Hematopoietic multipotent progenitor cell treated with erythropoietin and hydrocortisone succinate and interleukin-3 and kit ligand, for 17 days (in vitro differentiated cells): ENCODE measurements at regions not wholly inside any gene's neighbourhood (a gene's known extent, or its start where the extent isn't known, plus 50 kb on each side); places are given as distances from the start of the nearest gene placed in this dataset.

Source experiments
- DNase-seq: peaks from one replicate; pipeline ENCODE4 v3.0.0-alpha.2; 2015; ENCODE audit warnings: low spot score

DNA sequence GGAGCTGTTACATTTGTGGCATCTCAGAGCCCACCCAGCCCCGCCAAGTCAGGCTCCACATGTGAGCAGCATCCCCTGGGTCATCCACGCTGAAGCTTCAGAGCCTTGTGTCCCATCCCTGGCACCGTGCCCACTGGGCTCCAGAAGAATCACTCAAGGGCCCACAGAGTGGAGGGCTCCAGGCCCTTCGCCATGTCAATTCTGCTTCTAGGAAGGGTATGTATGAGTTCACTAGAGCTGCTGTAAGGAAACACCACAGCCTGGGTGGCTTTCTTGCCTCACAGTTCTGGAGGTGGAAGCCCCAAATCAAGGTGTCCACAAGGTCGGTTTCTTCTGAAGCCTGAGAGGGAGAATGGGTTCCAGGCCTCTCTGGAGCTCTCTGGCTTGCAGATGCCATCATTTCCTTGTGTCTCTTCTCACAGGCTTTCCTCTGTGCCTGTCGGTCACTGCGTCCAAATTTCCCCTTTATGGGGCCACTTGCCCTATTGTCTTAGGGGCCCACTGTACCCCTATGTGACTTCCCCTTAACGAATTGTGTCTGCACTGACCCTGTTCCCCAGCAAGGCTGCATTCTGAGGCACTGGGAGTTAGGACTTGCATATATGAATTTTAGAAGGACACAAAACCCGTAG is 1476.0 kb downstream of the TBC1D22A start:
- no peak for DNase-seq

DNA sequence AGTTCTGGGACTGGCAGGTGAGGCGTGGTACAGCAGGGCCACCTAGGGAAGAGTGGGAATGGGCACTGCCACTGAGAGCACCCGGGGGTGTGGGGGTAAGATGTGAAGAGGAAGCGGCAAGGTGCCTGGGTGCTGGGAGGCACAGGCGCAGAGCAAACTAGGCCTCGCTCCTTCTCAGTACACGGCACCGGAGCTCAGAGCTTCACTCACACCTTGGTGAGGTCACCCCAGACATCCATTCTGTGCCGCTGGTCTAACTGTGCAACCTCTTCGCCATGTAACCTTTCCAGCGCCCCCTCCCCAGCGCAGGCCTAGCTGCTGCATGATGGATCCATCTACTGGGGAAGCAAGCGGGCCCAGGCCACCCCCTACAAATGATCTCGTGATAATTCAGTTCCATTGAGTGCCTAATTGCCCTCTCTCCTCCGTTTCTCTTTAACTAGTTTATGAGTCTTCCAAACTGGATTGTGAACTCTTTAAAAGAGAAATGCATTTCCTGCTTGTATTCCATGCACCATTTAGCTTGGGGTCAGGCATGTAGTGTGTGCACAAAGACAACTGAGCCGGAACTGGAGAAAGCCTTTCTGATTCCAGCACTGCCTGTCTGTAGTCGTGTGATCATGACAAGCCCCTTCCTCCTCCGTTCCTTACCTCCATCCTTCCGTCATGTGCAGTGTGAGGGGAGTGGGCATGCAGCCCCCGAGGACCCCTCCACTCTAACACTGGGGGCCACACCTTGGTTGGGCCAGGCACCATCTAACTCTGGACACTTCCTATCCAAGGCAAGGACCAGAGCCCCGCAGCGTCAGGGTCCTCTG is 1475.2 kb downstream of the TBC1D22A start:
- DNase-seq: no peak

DNA sequence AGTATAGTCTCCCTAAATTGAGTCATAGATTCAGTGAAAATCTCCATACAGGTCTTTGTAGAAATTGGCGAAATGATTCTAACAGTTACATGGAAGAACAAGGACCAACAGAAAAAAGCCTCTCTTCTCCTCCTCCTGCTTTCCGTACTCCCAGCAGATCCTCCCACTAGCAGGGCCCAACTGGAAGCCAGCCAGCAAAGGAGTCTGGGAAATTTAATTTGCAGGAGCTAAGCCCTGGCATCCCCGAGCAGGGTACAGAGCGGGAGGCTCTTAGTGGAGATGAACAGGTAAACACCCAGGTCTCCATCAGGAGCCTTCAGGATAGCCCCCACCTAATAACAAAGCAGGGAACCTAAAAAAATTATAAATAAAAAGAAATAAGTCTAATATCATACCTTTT is 1473.8 kb downstream of the TBC1D22A start:
- DNase-seq: no peak

DNA sequence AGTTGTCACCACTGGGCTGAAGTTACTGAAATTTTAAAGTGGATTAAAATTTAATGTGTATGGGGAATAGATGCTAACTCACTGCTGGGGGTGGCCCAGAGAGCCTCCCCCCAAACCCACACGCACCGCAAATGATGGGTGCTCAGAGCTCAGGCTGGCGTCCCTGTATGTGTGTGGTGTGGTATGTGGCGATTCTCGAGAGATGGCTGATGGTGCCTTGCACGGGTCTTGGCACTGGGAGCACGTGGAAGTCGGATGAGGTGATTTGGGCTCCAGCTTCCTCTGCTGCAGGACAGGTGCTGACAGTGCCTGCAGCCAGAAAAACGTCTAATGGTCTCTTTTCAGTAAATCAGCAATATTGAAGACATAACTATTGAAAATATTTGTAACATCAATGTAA is 1473.3 kb downstream of the TBC1D22A start:
- no peak for DNase-seq

DNA sequence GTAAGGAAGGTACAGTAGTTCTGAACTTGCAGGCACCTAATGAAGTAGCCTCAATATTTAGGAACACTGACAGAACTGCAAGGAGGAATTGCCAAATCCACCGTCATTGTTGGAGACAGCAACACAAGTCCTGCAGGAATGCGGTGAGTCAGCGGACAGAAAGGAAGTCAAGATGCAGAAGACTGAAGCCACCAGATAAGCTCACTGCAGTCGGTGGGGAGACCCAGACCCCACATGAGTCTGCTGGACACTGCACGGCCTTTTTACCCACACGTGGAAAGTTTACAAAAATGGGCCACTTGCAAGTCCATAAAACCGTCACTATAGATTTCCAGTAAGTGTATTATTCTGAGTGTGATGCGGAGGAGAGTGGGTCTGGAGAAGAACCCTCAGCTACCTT is 1471.6 kb downstream of the TBC1D22A start:
- DNase-seq: no peak

DNA sequence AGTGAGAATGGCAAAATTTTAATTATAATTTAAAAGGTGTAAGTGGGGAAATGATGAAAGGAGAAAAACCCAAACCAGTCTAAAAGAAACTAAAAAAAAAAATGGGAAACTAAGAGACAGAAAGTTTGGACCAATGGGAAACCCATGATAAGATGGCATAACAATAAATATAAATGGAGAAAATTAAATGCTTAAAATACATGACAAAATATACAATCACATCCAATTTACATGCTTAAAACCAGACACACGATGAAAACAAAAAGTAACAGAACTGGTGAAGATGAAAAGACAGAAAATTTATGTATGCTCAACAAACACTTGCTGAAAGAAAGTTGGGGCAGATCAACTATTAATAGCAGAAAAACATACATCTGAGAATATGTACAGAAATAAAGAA is 1471.1 kb downstream of the TBC1D22A start:
- DNase-seq: no peak

DNA sequence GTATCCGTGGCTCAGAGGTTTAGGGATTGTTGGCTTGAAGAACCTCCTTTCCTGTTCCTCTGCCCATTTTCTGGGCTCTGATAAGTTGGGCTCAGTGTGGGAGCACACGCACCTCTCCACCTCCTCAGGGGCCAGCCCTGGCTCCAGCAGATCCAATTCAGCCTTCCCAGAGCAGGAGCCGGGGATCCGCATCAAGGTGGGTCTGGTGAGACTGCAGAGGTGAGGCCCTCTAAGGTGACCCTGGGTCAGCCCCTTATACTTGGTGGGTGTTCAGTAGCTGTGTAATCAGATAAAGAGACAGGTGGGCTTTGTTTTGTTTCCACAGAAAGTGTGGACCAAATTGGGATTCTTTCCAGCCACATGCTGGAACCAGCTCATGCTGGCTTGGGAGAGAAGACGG is 1466.0 kb downstream of the TBC1D22A start:
- DNase-seq: no peak

DNA sequence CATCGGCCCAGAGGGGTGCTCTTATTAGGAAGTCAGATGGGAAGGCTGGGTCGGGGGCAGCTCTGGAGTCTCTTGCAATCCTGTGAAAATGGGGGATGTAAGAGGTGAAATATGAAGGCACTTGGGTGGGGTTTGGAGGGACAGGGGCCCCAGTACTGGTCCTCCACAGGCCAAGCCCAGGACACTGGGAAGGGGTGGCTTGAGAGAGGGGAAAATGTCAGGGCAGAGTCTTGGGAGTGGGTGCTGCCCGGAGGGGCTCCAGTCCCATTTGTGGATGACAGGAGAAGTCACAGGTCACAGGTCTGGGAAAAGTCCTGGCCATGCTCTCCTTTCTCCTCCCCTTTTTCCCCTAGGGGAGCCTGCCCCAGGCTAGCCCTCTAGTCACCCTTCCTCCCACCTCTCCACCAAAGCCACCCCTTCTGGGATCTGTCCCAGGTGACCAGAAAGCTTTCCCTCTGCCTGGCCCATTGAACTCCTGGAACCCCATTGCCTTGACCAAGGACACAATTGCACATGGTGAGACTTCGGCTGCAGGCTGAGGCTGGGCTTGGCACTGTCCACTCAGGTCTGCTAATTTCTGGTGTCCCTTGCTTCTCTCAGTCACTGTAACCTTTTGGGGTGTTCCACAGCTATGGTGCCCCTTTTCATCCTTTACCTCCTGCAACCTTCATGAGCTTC is 1465.0 kb downstream of the TBC1D22A start:
- DNase-seq: no peak

DNA sequence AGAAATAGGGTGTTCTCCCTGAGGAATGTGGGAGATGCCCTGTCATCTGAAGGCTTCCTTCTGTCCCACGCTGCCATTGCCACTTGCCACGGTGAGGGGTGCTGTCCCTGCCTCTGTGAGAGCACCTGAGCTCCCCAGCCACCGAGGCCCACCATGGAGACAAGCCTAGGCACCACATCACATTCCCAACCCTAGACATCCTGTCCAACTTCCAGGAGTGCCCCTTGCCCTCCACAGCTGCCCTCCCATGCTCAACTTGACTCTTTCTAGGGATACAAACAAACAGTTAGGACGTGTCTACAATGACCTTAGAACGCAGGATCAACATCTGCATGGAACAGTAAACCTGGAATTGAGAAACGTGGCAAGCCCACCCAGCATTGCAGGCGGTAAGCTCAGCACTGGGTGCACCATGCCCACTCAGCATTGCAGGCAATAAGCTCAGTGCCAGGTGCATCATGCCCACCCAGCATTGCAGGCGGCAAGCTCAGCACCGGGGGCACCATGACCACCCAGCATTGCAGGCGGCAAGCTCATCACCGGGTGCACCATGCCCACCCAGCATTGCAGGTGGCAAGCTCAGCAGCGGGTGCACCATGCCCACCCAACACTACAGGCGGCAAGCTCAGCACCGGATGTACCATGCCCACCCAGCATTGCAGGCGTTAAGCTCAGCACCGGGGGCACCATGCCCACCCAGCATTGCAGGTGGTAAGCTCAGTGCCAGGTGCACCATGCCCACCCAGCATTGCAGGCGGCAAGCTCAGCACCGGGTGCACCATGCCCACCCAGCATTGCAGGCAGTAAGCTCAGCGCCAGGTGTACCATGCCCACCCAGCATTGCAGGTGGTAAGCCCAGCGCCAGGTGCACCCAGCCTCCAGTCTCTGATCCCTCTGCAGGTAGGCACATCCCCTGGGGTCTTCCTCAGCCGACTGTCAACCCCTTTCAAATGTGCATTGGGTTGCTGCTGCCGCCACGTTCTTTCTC is 1463.9 kb downstream of the TBC1D22A start:
- no peak for DNase-seq

DNA sequence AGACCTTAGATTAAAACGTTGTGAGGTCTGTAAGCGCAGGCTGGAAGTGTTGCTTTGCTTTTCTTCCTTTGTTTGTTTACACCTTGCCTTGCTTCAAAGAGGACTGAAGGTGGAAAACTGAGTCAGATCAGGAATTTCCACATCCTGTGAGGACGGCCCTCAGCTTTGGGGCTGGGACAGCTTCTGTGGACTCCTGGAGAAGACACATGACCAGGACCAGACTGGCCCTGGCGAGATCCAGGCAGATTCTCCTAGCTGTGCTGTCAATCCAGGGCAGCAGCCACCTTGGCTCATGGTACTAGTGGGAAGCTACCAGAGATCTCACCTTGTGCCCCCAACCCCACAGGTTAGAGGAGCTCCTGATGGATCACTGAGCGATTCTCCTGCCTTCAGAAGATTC is 1461.9 kb downstream of the TBC1D22A start:
- DNase-seq: no peak

DNA sequence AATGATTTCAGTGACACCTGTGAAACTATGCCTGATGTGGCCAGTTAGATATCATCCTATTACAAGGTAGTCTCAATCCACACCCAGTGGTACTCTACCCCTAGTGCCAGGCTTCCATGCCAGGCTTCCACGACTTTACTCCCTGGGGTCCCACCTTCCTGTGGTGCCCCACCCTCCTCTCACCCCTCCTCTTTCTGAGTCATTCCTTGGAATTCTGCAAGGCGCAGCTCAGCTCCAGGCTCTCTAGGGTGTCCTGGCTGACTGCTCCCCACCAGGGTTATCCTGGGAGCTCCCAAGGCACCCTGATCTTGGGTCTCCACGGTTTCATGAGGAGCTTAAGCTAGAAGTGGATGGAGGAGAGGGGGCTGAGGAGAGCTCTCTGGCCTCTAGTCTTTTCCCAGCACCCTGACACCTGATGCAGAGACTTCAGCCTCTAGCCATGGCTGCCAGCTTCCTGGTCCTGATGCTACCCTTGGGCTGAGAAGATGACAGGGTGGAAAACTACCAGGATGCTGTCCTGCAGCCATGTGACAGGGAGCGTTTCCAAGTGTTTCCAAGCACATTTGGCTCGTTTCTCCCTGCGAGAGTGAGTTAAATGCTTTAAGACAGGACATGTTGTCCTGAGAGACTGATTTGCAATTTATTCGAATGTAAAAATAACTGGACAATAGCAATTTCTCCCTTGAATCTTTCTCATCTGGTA is 1461.2 kb downstream of the TBC1D22A start:
- DNase-seq: no peak

DNA sequence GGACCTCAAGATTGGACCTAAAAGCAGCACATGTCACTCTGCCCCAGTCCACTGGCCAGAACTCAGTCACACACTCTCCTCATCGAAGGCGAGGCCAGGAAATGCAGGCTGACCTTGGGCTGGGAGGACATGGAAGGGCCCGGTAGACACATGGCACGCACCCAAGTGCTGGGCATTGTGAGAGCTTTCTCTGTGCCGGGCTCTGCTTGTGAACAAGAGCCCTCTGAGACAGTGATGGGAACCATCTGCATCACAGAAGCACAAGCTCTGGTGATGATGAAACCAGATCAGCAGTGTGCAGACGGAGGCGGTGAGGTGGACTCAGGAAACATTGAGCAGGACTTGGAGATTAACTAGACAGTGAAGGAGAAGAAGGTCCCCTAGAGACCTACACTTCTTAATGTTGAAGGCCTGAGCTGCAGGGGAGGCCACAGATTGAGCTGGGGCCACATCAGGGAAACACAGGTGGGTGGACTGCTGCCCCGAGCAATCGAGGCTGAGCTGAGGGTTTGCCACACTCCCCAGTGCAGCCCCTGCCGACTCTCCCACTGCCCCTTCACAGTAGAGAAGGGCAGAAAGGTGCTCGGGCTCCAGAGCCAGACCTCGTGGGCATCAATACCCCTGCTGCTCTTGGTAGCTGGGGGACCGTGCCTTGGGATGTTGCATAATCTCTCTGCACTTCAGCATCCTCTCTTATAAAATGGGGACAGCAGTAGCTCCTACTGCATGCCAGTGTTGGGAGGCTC is 1460.5 kb downstream of the TBC1D22A start:
- DNase-seq: no peak

DNA sequence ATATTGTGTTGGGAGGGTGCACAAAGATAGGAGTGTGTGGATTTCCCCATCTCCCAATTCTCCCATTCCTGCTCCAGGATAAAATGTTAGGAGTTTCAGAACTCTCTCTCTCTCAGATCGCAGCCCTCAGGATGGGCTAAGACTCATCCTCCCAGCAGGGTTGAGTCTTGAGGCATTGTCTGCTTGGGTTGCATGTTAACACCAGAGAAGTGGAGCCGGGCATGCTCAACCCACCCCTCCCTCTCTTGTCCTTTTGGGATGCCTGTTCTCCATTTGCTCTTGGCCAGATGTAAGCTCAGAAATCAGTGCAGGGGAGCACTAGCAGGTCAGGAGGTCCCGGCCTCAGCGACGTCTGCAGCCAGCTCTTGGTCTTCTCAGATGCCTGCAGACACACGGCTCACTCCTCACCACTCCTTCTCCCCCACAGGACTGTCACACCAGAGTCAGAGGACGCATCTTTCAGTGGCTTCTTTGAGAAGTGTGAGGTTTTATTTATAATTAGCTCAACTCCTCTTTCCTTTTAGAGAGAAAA is 1456.5 kb downstream of the TBC1D22A start:
- DNase-seq: no peak

DNA sequence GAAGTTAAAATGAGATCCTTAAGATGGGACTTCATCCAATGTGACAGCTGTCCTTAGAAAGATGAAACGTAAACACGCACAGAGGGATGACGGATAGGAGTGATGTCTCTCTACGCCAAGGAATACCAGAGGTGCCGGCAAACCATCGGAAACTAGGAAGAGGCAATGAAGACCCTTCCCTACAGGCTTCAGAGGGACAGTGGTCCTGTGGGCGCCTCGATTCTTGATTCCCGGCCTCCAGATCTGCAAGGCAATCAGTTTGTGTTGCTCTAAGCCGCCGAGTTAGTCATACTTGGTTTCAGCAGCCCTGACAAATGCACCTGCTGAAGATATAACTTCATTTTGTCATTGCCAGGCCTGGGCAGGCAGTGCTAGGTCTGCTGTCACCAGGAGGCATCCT is 1455.1 kb downstream of the TBC1D22A start:
- no peak for DNase-seq

DNA sequence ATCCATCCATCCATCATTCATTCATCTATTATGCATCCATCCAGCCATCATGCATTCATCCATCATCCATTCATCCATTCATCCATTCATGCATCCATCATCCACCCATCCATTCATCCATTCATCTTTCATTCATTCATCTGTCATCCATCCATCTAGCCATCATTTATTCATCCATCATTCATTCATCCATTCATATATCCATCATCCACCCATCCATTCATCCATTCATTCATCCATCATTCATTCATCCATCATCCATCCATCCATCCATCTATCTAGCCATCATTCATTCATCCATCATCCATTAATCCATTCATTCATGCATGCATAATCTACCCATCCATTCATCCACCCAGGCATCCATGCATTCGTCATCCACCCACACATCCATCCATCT is 1450.3 kb downstream of the TBC1D22A start:
- DNase-seq: no peak

DNA sequence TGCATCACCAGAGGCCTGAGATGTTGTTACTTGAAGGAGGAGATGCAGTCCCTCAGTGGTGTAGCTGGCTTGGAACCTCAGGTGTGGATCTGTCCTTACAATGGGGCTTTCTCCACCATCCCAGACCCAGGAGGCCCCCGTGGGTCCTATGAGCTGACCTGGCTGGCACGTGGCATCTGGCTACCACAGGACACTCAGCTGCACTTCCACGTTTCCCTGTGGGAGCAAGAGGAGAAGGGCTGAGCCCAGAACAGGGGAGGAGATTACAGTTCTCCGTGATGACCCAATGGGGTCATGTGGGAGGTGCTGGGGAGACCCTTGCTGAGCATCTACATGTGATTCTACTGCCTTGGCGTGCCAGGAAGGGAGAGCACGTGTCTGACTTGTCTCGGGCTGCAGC is 1448.4 kb downstream of the TBC1D22A start:
- DNase-seq: no peak

DNA sequence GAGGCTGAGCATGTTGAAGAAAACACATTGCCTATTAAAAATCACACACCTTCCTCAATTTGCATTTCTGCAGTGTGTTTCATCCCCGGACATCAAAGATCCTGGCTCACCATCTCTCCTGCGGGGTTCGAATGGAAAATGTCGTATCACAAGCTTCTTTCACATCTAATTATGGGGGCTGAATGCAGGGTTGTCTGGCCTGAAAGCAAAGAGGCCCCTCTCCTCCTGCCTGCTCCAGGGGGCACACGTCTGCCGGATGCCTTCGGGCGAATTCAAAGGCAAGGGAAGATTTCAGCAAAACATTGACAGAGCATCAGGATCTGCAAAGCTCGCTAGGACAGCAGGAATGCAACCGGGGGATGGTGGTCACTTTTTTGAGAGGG is 1447.7 kb downstream of the TBC1D22A start:
- no peak for DNase-seq

DNA sequence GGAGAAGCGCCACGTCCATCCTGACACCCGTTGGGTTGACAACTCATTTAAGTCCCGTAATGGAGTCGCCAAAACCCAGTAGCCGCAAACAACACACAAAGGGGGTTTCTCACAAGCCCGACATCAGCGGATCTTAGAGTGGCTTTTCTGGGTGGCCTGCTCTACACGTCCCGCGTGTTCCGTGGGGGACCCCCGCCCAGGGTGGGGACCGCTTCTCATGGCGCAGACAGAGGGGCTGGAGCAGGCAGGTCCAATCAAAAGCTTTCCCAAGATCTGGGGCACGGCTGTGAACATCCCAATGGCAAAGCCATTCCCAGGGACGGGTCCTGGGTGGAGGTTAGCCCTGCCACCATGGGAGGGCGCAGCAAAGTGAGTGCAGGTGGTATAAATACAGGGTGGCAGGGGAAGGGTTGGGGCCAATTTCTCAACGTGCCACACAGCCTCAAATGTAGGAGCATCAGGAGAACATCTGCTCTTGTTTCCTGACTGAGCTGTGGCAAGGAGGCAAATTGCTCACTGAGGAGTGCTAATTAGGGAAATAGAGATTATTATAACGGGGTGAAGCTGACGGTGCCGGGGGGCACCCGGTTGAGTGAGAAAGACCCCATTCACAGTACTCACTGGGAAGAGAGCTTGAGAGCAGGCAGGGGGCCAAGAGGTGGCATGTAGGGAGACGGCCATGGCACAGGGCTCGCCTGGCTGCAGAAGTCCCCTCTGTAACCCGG is 1447.2 kb downstream of the TBC1D22A start:
- no peak for DNase-seq

DNA sequence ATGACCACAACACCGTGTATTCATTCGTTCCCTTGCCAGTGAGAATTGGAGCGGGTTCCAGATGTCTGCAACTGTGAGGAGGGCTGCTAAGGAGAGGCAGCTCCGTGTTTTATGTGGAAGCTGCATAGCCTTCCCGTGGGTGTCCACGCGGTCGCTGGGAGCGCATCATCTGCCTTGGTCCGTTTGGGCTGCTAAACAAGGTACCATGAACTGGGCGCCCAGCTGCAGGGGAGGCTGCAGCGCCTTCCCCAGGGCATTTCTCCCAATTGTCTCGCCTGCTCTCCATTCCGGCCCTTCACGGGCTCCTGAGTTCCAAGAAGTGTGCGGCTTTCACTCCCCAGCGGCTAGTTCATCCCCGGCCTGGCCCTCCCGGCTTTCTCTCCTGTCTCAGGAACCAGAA is 1446.4 kb downstream of the TBC1D22A start:
- DNase-seq: no peak
